Spinal cord (tissue), 9 donors: ENCODE measurements at regions not wholly inside any gene's neighbourhood (a gene's known extent, or its start where the extent isn't known, plus 50 kb on each side); places are given as distances from the start of the nearest gene placed in this dataset.

Experiments
- DNase-seq, 6 donors: peaks; one replicate each; pipeline versions ENCODE4 v3.0.0 to v3.0.0-alpha.2; 2013 to 2015; ENCODE audit warnings: low spot score in 6 of 6, low read depth in 4 of 6
- H3K27ac ChIP-seq: one replicate; pipeline ENCODE4 v1.5.1; 2013; ENCODE audit warnings: low read depth, low read length, control low read depth
- H3K27me3 ChIP-seq: one replicate; pipeline ENCODE4 v1.6.1; 2013; ENCODE audit warnings: low read length; ENCODE audit not compliant: control insufficient read depth, insufficient read depth
- H3K36me3 ChIP-seq: one replicate; pipeline ENCODE4 v1.6.1; 2013; ENCODE audit warnings: low read length; ENCODE audit not compliant: control insufficient read depth, insufficient read depth
- H3K4me1 ChIP-seq: one replicate; pipeline ENCODE4 v1.6.1; 2013; ENCODE audit warnings: low read length; ENCODE audit not compliant: control insufficient read depth, insufficient read depth
- H3K4me3 ChIP-seq: one replicate; pipeline ENCODE4 v1.5.1; 2013; ENCODE audit warnings: low read depth, low read length, control low read depth
- H3K9me3 ChIP-seq: one replicate; pipeline ENCODE4 v1.6.1; 2013; ENCODE audit warnings: low read length; ENCODE audit not compliant: control insufficient read depth, insufficient read depth
- WGBS: methylation state at CpG from one replicate; pipeline ENCODE4 v1.1.5; 2013; ENCODE audit warnings: missing lambda C conversion rate; ENCODE audit not compliant: insufficient coverage; 5-methylcytosine and 5-hydroxymethylcytosine counted together
- donor health status: healthy.

DNA sequence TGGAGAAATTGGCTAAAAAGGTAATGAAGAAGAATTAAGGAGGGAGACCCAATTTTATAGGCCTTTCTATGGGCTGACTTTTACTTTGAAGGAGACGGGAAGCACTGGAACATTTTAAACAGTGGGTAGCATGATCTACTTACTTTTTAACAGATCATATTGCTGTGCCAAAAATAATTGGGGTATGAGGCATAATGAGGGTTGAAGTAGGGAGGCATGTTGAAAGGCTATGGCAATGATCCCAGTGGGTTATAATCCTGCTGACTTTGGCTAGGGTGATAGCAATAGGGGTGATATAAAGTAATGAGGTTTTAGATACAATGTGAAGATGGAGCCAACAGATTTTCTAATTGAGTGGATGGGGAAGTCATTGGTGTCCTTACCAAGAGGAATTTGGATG, 73.2 kb downstream of the GPR37 start:
- no peak overlapping the region for H3K27ac ChIP-seq
- no peaks in the 10 kb centered on the region for H3K9me3 ChIP-seq
- H3K4me1 ChIP-seq: no peaks in the 10 kb centered on the region
- 100% methylated on average over 1 of the region's 1 CpG for WGBS
- peak in 1 of 6 donors; percentile 16 for DNase-seq
- no peaks in the 10 kb centered on the region for H3K36me3 ChIP-seq
- H3K27me3 ChIP-seq: no peaks in the 10 kb centered on the region
- no peak overlapping the region for H3K4me3 ChIP-seq

DNA sequence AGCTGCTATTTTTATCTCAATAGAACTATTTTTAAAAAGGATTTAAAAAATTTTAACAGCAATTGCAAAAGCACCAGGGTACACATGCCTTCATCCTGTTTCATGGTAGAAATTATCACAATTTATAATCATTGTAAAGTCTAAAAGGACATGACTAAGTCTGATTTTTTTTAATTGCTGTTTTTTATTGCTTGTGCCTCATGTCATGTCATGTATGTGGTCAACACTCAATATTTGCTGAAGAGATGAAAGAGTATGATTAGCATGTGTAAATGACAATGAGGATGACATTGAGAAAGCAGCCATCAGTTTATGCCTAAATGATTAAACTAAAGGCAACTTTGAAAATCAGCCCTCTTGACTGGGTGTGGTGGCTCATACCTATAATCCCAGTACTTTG, 74.8 kb downstream of the GPR37 start:
- Histone ChIP-seq H3K27me3 (no peaks in the 10 kb centered on the region), H3K4me3 (no peak overlapping the region), H3K36me3 (no peaks in the 10 kb centered on the region), H3K27ac (no peak overlapping the region), H3K4me1 (no peaks in the 10 kb centered on the region), H3K9me3 (no peaks in the 10 kb centered on the region)
- DNase-seq: no peak

DNA sequence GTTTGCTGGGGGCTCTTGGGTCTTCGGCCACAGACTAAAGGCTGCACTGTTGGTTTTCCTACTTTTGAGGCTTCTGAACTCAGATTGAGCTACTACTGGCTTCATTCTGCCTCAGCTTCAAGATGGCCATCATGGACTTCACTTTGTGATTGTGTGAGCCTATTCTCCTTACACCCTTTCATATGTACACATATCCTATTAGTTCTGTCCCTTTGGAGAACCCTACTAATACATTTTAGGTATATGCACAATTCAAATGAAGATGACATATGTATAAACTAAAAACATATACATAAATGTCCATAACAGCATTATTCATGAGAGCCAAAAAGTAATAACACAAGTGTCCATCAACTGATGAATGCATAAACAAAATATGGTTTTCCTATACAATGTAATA, 75.7 kb downstream of the GPR37 start:
- Histone ChIP-seq H3K4me1 (no peaks in the 10 kb centered on the region), H3K9me3 (no peaks in the 10 kb centered on the region), H3K36me3 (no peaks in the 10 kb centered on the region), H3K27me3 (no peaks in the 10 kb centered on the region), H3K27ac (no peak overlapping the region), H3K4me3 (no peak overlapping the region)
- 100% methylated on average over 1 of the region's 1 CpG for WGBS
- DNase-seq: no peak

DNA sequence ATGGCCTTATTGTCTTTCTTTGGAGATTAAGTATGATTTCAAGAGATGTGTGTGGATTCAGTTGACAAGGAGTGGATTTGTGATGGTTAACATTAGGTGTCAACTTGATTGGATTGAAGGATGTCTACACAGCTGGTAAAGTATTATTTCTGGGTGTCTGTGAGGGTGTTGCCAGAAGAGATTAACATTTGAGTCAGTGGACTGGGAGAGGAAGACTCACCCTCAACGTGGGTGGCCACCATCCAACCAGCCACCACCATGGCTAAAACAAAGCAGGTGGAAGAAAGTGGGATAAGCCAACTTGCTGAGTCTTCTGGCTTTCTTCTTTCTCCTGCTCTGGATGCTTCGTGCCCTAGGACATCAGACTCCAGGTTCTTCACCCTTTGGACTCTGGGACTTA, 76.1 kb downstream of the GPR37 start:
- Histone ChIP-seq H3K27ac (no peak overlapping the region), H3K4me1 (no peaks in the 10 kb centered on the region), H3K4me3 (no peak overlapping the region), H3K9me3 (no peaks in the 10 kb centered on the region), H3K27me3 (no peaks in the 10 kb centered on the region), H3K36me3 (no peaks in the 10 kb centered on the region)
- DNase-seq: no peak
- 63% methylated on average over 1 of the region's 2 CpGs for WGBS

DNA sequence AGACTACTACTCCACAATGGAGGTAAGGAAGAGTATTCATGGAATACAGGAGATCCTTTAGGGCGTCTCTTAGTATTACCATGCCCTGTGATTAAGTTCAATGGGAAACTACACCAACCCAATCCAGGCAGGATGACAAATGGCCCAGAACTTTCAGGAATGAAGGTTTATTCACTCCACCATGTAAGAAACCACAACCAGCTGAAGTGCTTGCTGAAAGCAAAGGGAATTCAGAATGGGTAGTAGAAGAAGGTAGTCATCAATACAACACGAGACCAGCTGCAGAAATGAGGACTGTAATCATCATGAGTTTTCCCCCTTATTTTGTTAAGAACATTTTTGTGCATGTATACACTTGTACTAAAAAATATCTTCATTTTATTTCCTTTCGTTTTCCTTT, 76.6 kb downstream of the GPR37 start:
- H3K4me3 ChIP-seq: no peak overlapping the region
- H3K9me3 ChIP-seq: no peaks in the 10 kb centered on the region
- H3K27ac ChIP-seq: no peak overlapping the region
- H3K27me3 ChIP-seq: no peaks in the 10 kb centered on the region
- no peak for DNase-seq
- no CpG with 5 or more reads among the region's 3 CpGs for WGBS
- no peaks in the 10 kb centered on the region for H3K36me3 ChIP-seq
- no peaks in the 10 kb centered on the region for H3K4me1 ChIP-seq

DNA sequence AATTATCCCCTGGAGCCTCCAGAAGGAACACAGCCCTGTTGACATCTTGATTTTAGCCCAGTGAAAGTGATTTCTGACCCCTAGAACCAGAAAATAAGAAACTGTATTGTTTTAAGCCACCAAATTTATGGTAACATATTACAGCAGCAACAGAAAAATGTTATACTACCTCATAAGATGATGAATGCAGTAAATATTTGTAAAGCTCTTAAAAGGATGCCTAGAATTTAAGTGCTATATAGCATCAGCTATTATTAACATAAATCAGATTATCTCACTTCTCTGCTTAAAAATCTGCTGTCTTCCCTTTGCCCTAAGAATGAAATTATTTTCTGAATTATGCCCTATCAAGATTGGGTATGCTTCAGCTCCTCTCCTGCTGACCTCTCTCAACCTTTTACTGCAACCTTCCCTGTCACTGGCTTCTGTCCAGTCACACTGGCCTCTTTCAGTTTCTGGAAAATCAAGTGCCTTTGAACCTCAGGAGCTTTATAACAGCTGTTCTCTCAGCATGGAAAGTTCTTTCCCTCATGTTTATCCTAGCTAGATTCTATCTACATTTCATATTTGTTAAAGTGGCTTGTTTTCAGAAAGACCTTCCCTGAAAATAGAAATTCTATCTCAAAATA, 78.9 kb downstream of the GPR37 start:
- no peaks in the 10 kb centered on the region for H3K36me3 ChIP-seq
- no peaks in the 10 kb centered on the region for H3K27me3 ChIP-seq
- H3K27ac ChIP-seq: no peak overlapping the region
- no peak overlapping the region for H3K4me3 ChIP-seq
- H3K4me1 ChIP-seq: no peaks in the 10 kb centered on the region
- H3K9me3 ChIP-seq: no peaks in the 10 kb centered on the region
- DNase-seq: peak in 1 of 6 donors; percentile 22

DNA sequence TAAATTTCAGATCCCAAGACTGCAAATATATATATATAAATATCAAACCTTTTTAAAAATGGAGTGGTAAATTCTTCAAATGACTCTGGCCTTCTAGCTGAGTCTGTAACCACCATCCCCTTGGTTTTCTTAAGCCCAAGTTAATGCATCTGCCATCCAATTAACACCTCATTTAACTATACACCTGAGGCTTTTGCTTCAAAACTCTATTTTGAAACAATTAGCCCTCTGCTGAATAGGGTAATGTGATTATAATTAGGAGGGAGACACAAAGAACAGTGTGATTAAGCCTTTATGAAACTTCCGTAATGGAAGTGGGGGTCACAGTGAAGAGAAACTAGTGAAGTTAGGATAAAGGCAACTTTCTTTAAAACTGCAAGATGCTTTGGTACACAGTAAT, 83.6 kb downstream of the GPR37 start:
- no peak overlapping the region for H3K4me3 ChIP-seq
- H3K27me3 ChIP-seq: no peaks in the 10 kb centered on the region
- peak in 1 of 6 donors; percentile 64 for DNase-seq
- no CpG with 5 or more reads among the region's 1 CpG for WGBS
- no peaks in the 10 kb centered on the region for H3K4me1 ChIP-seq
- no peaks in the 10 kb centered on the region for H3K36me3 ChIP-seq
- H3K9me3 ChIP-seq: no peaks in the 10 kb centered on the region
- no peak overlapping the region for H3K27ac ChIP-seq

DNA sequence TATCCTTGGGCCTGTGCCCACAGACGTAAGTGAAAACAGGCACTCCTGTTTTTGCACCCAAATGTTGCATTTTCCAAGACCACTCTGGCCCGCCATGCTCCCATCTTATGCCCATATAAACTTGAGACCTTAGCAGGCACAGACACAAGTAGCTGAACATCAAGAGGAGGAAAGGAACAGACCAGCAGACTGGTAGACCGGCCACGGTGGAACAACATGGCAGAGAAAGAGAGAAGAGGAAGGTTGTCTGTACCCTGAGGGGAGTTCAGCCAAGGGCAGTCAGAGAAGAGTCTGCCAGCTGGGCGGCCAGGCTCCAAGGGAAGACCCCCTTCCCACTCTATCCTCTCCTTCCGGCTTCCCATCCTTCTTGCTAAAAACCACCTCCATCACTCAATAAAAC, 85.3 kb downstream of the GPR37 start:
- H3K27ac ChIP-seq: no peak overlapping the region
- no peaks in the 10 kb centered on the region for H3K4me1 ChIP-seq
- no peaks in the 10 kb centered on the region for H3K9me3 ChIP-seq
- H3K36me3 ChIP-seq: no peaks in the 10 kb centered on the region
- DNase-seq: no peak
- H3K4me3 ChIP-seq: no peak overlapping the region
- no peaks in the 10 kb centered on the region for H3K27me3 ChIP-seq
- WGBS: 97% methylated on average over 4 of the region's 6 CpGs

DNA sequence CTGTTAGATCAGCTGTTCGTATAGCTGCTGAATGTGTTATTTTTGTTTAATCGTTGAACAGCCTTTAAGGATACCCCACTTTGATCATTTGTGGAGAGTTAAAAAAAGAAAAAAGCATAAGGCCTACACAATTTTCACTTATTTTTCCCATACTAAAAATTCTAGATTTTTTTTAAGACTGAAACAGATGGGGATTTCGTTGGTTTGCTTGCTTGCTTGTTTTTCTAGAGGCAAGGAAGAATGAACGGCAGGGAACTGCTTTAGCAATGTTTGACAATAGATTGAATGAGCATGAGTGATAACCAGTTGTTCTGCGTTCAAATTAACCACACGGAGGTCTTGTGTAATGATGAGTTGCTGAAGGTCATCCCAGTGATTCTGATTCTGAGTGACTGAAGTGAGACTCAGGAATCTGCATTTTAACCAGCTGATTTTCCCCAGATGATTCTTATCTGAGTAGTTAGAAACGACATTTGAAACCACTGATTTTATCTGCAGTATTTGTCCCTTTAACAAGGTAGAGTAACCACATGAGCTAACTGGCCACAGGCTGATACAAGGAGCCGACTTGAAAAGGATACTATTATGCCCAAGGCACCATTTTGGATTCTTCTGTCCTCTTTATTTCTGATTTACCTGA, 85.9 kb downstream of the GPR37 start:
- Histone ChIP-seq H3K4me3 (no peak overlapping the region), H3K27ac (no peak overlapping the region), H3K4me1 (no peaks in the 10 kb centered on the region), H3K27me3 (no peaks in the 10 kb centered on the region), H3K9me3 (no peaks in the 10 kb centered on the region), H3K36me3 (no peaks in the 10 kb centered on the region)
- peak in 1 of 6 donors; percentile 51 for DNase-seq
- 64% methylated on average over 6 of the region's 8 CpGs for WGBS

DNA sequence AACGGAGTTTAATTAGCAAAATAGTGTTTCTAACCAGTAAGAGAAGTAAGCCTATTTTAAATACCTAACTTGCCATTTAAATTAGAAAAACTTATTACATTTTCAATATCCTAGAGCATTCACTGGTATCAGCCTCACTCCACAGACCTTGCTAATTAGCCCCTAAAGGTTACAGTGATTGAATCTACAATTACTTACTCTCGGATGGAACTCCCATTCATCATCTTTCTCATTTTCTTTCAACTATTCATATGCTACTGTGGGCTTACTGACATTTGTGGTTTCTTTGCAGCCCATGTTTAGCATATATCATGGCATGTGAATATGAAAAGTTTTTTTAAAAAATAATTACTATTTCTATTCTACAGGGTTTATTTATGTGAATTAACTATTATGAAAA, 86.4 kb downstream of the GPR37 start:
- Histone ChIP-seq H3K4me3 (no peak overlapping the region), H3K27me3 (no peaks in the 10 kb centered on the region), H3K27ac (no peak overlapping the region), H3K4me1 (no peaks in the 10 kb centered on the region), H3K9me3 (no peaks in the 10 kb centered on the region), H3K36me3 (no peaks in the 10 kb centered on the region)
- WGBS: no CpG with 5 or more reads among the region's 2 CpGs
- peak in 2 of 6 donors; percentile 7 to 76 for DNase-seq
